ENCODE measurements at regions not wholly inside any gene's neighbourhood (a gene's known extent, or its start where the extent isn't known, plus 50 kb on each side); places are given as distances from the start of the nearest gene placed in this dataset.

DNA sequence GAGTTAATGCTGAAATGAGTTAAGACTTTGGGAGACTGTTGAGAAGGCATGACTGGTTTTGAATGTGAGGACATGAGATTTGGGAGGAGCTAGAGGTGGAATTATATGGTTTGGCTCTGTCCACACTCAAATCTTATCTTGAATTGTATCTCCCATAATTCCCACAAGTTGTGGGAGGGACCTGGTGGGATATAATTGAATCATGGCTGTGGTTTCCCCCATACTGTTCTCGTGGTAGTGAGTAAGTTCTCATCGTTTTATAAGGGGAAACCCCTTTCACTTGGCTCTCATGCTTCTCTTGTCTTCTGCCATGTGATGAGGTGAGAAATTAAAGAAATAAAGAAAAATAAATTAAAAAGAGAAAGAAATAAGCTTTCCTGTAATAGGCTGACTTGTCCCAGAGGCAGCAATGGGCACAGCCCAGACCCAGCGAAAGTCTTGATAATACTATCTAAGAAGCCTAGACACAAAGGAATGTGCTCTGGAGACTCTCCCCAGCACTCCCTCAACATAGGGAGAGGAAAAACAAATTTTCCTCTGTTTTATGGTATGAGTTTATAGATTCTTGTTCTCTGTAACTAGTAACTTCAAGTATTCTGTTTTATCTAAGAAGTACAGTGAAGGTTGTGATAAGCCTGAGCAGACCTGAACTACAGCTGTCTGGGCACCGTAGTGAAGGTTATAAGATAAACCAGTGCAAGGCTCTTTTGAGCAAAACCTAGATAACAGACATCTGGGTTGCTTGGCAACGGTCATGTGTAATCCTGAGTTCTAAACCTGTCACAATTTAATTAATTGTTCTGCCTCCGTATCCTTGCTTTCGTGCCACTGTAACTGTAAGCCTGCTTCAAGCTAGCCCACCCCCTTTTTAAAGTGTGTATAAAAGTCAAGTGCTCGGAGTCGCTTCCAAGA lies 88.9 kb upstream of the ECI2 start:
- H3K4me1 ChIP-seq (replicated peaks in 1 of 2; ENCODE audit: control insufficient read depth in 2 of 2, insufficient read depth in 2 of 2, low read length in 2 of 2), result peaks cover 0 to 5% of the 10 kb centered on the region in 2 experiments; a peak in 1 of 5 replicates
- FAIRE-seq (no peak), ATAC-seq (peak; percentile 42; the same call in 1 of the 3 replicates), DNase-seq (ENCODE audit: extremely low read depth in 1 of 4, low spot score in 3 of 4) (peak in 1 of 4 experiments; percentile 73)
- no peaks in the 10 kb centered on the region for H3K9me3 ChIP-seq (replicated peaks; ENCODE audit: control insufficient read depth, insufficient read depth, low read depth, low read length)
- H3K4me3 ChIP-seq, result no peak overlapping the region
- 3% methylated on average over 9 of the region's 9 CpGs for WGBS (ENCODE audit: insufficient coverage, low coverage, missing lambda C conversion rate)
- H3K9ac ChIP-seq (ENCODE audit: insufficient read depth in 1 of 2, low read depth in 2 of 2, low read length in 2 of 2), result no peak overlapping the region
- no peak overlapping the region for H3K4me2 ChIP-seq (ENCODE audit: insufficient read depth, low read length)
- no peak overlapping the region for H2AFZ ChIP-seq (ENCODE audit: low read depth, low read length)
- CTCF ChIA-PET (ENCODE audit: low intra/inter-chr PET ratio), result interaction anchor here (0.5 kb wide), 1 partner anchor 579 kb away, joined by 3 read pairs; no protein-coding TSS in a partner anchor
- intact Hi-C loops (cut with micrococcal nuclease), result no loop called here
- H3K9me1 ChIP-seq (ENCODE audit: control insufficient read depth, insufficient read depth, low read length), result no peaks in the 10 kb centered on the region
- POLR2A ChIA-PET, result interaction anchor here (0.6 kb wide), 1 partner anchor 50 kb away, joined by 3 read pairs; no protein-coding TSS in a partner anchor
- H3K27me3 ChIP-seq (ENCODE audit: control insufficient read depth in 2 of 2, insufficient read depth in 2 of 2, low read length in 2 of 2), result peaks cover 0 to 12% of the 10 kb centered on the region in 2 experiments; a peak in 2 of 5 replicates
- H3K27ac ChIP-seq (ENCODE audit: extremely low read depth, low read depth, low read length), result no peak overlapping the region
- H3K79me2 ChIP-seq (ENCODE audit: control insufficient read depth, insufficient read depth, low read length), result no peaks in the 10 kb centered on the region
- H3K36me3 ChIP-seq (ENCODE audit: control insufficient read depth, insufficient read depth, low read length), result no peaks in the 10 kb centered on the region
- in situ Hi-C loops (cut with MboI), result no loop called here
- BruUV-seq (replicated peaks), result no TSS peak
- no peaks in the 10 kb centered on the region for H4K20me1 ChIP-seq (replicated peaks; ENCODE audit: control insufficient read depth, insufficient read depth, low read length)
- TF ChIP-seq GATA2 (CRISPR knock-in tag; IDR thresholded peaks at IDR 0.05) (peak; percentile 49; the same call in 1 of the 2 replicates), HDAC2 (IDR thresholded peaks at IDR 0.05) (0 out of 2 replicates have a peak, but pooled peaks have one; percentile 33), ZNF124 (CRISPR knock-in tag; IDR thresholded peaks at IDR 0.05) (no peak), ZNF134 (CRISPR knock-in tag; conservative IDR thresholded peaks at IDR 0.05) (no peak), RCOR1 (IDR thresholded peaks at IDR 0.05; ENCODE audit: borderline replicate concordance in 1 of 2, low read depth in 2 of 2, low read length in 2 of 2) (peak; percentile 28 to 86; a peak in 2 of 4 replicates), CBFA2T3 (IDR thresholded peaks at IDR 0.05) (peak; percentile 84), SOX6 (IDR thresholded peaks at IDR 0.05) (peak; percentile 43; the same call in 1 of the 2 replicates), ATF7 (IDR thresholded peaks at IDR 0.05) (no peak), NONO (IDR thresholded peaks at IDR 0.05; ENCODE audit: low read depth in 2 of 2, low read length in 1 of 2) (no peak), TCFL5 (CRISPR knock-in tag; conservative IDR thresholded peaks at IDR 0.05) (no peak), TEAD4 (IDR thresholded peaks at IDR 0.05; ENCODE audit: low read length) (peak; percentile 85), TEAD4 (CRISPR knock-in tag; IDR thresholded peaks at IDR 0.05; ENCODE audit: borderline replicate concordance) (no peak), POLR2AphosphoS5 (IDR thresholded peaks at IDR 0.05; ENCODE audit: control insufficient read depth, insufficient read depth, low read depth, low read length) (peak; percentile 32; the same call in 1 of the 2 replicates), POU5F1 (IDR thresholded peaks at IDR 0.05; ENCODE audit: borderline replicate concordance, low read depth, low read length, partially characterized antibody) (no peak), KDM1A (IDR thresholded peaks at IDR 0.05) (peak; percentile 37 to 61; a peak in 2 of 4 replicates)
- TF ChIP-seq, protein P1, sequence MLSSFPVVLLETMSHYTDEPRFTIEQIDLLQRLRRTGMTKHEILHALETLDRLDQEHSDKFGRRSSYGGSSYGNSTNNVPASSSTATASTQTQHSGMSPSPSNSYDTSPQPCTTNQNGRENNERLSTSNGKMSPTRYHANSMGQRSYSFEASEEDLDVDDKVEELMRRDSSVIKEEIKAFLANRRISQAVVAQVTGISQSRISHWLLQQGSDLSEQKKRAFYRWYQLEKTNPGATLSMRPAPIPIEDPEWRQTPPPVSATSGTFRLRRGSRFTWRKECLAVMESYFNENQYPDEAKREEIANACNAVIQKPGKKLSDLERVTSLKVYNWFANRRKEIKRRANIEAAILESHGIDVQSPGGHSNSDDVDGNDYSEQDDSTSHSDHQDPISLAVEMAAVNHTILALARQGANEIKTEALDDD (IDR thresholded peaks at IDR 0.05), result peak; percentile 86
- TF ChIP-seq, protein P2, sequence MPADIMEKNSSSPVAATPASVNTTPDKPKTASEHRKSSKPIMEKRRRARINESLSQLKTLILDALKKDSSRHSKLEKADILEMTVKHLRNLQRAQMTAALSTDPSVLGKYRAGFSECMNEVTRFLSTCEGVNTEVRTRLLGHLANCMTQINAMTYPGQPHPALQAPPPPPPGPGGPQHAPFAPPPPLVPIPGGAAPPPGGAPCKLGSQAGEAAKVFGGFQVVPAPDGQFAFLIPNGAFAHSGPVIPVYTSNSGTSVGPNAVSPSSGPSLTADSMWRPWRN (IDR thresholded peaks at IDR 0.05; ENCODE audit: low read depth), result no peak
- TF ChIP-seq, protein P3, sequence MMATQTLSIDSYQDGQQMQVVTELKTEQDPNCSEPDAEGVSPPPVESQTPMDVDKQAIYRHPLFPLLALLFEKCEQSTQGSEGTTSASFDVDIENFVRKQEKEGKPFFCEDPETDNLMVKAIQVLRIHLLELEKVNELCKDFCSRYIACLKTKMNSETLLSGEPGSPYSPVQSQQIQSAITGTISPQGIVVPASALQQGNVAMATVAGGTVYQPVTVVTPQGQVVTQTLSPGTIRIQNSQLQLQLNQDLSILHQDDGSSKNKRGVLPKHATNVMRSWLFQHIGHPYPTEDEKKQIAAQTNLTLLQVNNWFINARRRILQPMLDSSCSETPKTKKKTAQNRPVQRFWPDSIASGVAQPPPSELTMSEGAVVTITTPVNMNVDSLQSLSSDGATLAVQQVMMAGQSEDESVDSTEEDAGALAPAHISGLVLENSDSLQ (IDR thresholded peaks at IDR 0.05), result peak; percentile 82
- TF ChIP-seq, protein P4, sequence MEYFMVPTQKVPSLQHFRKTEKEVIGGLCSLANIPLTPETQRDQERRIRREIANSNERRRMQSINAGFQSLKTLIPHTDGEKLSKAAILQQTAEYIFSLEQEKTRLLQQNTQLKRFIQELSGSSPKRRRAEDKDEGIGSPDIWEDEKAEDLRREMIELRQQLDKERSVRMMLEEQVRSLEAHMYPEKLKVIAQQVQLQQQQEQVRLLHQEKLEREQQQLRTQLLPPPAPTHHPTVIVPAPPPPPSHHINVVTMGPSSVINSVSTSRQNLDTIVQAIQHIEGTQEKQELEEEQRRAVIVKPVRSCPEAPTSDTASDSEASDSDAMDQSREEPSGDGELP (CRISPR knock-in tag; IDR thresholded peaks at IDR 0.05; ENCODE audit: borderline replicate concordance), result peak; percentile 33; the same call in 1 of the 2 replicates

All from K562 (cell line).